Colonic mucosa (tissue), 4 donors: ENCODE measurements at regions not wholly inside any gene's neighbourhood (a gene's known extent, or its start where the extent isn't known, plus 50 kb on each side); places are given as distances from the start of the nearest gene placed in this dataset.

Experiments
- DNase-seq: peaks from one replicate; pipeline ENCODE4 v3.0.0-alpha.2; 2020
- H3K27ac ChIP-seq: fragments of 200-600 bp; one replicate; pipeline ENCODE4 v1.8.0; 2021
- H3K27me3 ChIP-seq: fragments of 200-600 bp; one replicate; pipeline ENCODE4 v1.8.0; 2021
- H3K36me3 ChIP-seq: fragments of 200-600 bp; one replicate; pipeline ENCODE4 v1.8.0; 2021
- H3K4me1 ChIP-seq: fragments of 200-600 bp; one replicate; pipeline ENCODE4 v1.8.0; 2021; ENCODE audit warnings: mild to moderate bottlenecking
- H3K4me3 ChIP-seq: fragments of 200-600 bp; one replicate; pipeline ENCODE4 v1.8.0; 2021
- H3K9ac ChIP-seq, 2 donors: one replicate each; pipeline ENCODE4 v1.7.0; 2013; ENCODE audit warnings: control low read depth in 2 of 2, low read depth in 2 of 2, low read length in 2 of 2
- H3K9me3 ChIP-seq: fragments of 200-600 bp; one replicate; pipeline ENCODE4 v1.8.0; 2021
- CTCF ChIP-seq: fragments of 200-600 bp; IDR thresholded peaks from one replicate; pipeline ENCODE4 v1.8.0; 2022; ENCODE audit warnings: antibody characterized with exemption, mild to moderate bottlenecking
- intact Hi-C: fragments of 100-400 bp; cut with DNase I; formaldehyde crosslinking; loops from one replicate; pipeline ENCODE4 v1.14.1; 2022
- donor health status: healthy.
- donor health status: DM: no; HTN: no; CAD: no.
- donor health status: DM: no; HTN: no; CAD: no.

- H3K27ac ChIP-seq, result no peak overlapping the region
- no peak overlapping the region for H3K4me3 ChIP-seq
- no peaks in the 10 kb centered on the region for H3K9me3 ChIP-seq
- no peak for DNase-seq
- intact Hi-C loops, result no loop called here
- H3K36me3 ChIP-seq, result no peaks in the 10 kb centered on the region
- peaks cover 4% of the 10 kb centered on the region for H3K27me3 ChIP-seq
- no peaks in the 10 kb centered on the region for H3K4me1 ChIP-seq
- TF ChIP-seq CTCF, result no peak
- H3K9ac ChIP-seq, result no peak overlapping the region
Measured at GRCh38 chr13:111530137-111530870, 209.9 kb downstream of the TEX29 start.

GRCh38 chr13:111531505-111531904, 211.1 kb downstream of the TEX29 start:
- Histone ChIP-seq H3K4me1 (no peaks in the 10 kb centered on the region), H3K27ac (no peak overlapping the region), H3K4me3 (no peak overlapping the region), H3K9ac (no peak overlapping the region), H3K36me3 (no peaks in the 10 kb centered on the region), H3K9me3 (no peaks in the 10 kb centered on the region), H3K27me3 (peaks cover 4% of the 10 kb centered on the region)
- intact Hi-C loops, result no loop called here
- no peak for DNase-seq
- no peak for TF ChIP-seq CTCF

- peaks cover 4% of the 10 kb centered on the region for H3K27me3 ChIP-seq
- intact Hi-C loops, result no loop called here
- no peak for TF ChIP-seq CTCF
- no peak overlapping the region for H3K9ac ChIP-seq
- H3K4me1 ChIP-seq, result no peaks in the 10 kb centered on the region
- no peak overlapping the region for H3K27ac ChIP-seq
- H3K9me3 ChIP-seq, result no peaks in the 10 kb centered on the region
- no peaks in the 10 kb centered on the region for H3K36me3 ChIP-seq
- H3K4me3 ChIP-seq, result no peak overlapping the region
- no peak for DNase-seq
Measured at GRCh38 chr13:111532111-111532510, 211.7 kb downstream of the TEX29 start.

GRCh38 chr13:111533900-111534683, 213.7 kb downstream of the TEX29 start:
- no peaks in the 10 kb centered on the region for H3K4me1 ChIP-seq
- no peaks in the 10 kb centered on the region for H3K36me3 ChIP-seq
- TF ChIP-seq CTCF, result no peak

GRCh38 chr13:111534751-111535522, 214.5 kb downstream of the TEX29 start:
- no peak for DNase-seq
- Histone ChIP-seq H3K4me3 (no peak overlapping the region), H3K27me3 (peaks cover 4% of the 10 kb centered on the region), H3K27ac (no peak overlapping the region), H3K9me3 (no peaks in the 10 kb centered on the region), H3K36me3 (no peaks in the 10 kb centered on the region), H3K9ac (no peak overlapping the region), H3K4me1 (no peaks in the 10 kb centered on the region)
- TF ChIP-seq CTCF, result no peak
- intact Hi-C loops, result no loop called here

More at GRCh38 chr13:111533900-111534683, 213.7 kb downstream of the TEX29 start:
- no peak for DNase-seq
- no peak overlapping the region for H3K4me3 ChIP-seq
- H3K27ac ChIP-seq, result no peak overlapping the region
- H3K27me3 ChIP-seq, result peaks cover 4% of the 10 kb centered on the region
- no peaks in the 10 kb centered on the region for H3K9me3 ChIP-seq
- no peak overlapping the region for H3K9ac ChIP-seq
- intact Hi-C loops, result no loop called here
